ENCODE measurements at regions not wholly inside any gene's neighbourhood (a gene's known extent, or its start where the extent isn't known, plus 50 kb on each side); places are given as distances from the start of the nearest gene placed in this dataset.
"Not testable (repeated sequence)": the region's sequence is repeated elsewhere in the genome, so short reads cannot be mapped to it uniquely, and the experiment has no call there.

GRCh38 chrX:54615109-54615508, 85.1 kb downstream of the GNL3L start:
- no peak for DNase-seq

GRCh38 chrX:54633641-54634040, 103.6 kb downstream of the GNL3L start:
- no peak for DNase-seq

- DNase-seq, result no peak
These were observed 109.0 kb downstream of the GNL3L start for GRCh38 chrX:54639018-54639345.

- DNase-seq, result peak; percentile 97
These were observed 109.5 kb downstream of the GNL3L start for GRCh38 chrX:54639346-54640102.

GRCh38 chrX:54640103-54640690, 110.2 kb downstream of the GNL3L start:
- no peak for DNase-seq

- peak; percentile 4 for DNase-seq
These were observed 110.7 kb downstream of the GNL3L start for GRCh38 chrX:54640736-54641135.

- DNase-seq, result no peak
These were observed 111.5 kb downstream of the GNL3L start for GRCh38 chrX:54641530-54641929.

GRCh38 chrX:54647607-54648006, 117.6 kb downstream of the GNL3L start:
- DNase-seq, result not testable (repeated sequence)

GRCh38 chrX:54659547-54659946, 129.5 kb downstream of the GNL3L start:
- DNase-seq, result no peak

GRCh38 chrX:54675762-54676161, 122.3 kb downstream of the ITIH6 start:
- DNase-seq, result no peak

- DNase-seq, result no peak
These were observed 102.8 kb downstream of the ITIH6 start for GRCh38 chrX:54695231-54695630.

- DNase-seq, result no peak
These were observed 102.1 kb downstream of the ITIH6 start for GRCh38 chrX:54695816-54696487.

Data from fibroblast of skin of right quadriceps (primary cell).